ENCODE measurements at regions not wholly inside any gene's neighbourhood (a gene's known extent, or its start where the extent isn't known, plus 50 kb on each side); places are given as distances from the start of the nearest gene placed in this dataset.

DNA sequence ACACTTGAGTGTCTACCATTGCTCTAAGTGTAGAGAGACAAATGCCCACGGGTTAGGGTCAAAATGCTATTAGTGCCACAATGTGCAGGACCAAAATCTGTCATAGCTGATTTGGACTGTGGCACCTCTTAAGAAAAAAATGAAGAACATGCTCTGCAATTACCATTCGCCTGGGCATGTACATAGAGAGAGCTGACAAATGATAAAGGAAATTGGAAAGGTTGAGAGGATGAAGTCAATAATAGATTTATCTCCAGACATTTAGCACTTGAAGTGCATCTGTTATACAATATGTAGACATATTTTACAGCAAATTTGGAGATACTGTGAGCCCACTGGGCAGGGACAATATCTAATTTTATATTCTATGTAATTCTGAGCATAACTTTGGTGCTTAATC, 804.4 kb downstream of the SATB2 start:
- H3K79me2 ChIP-seq: no peaks in the 10 kb centered on the region
- DNase-seq (ENCODE audit: low spot score): no peak
- H3K4me1 ChIP-seq (ENCODE audit: insufficient read depth): no peaks in the 10 kb centered on the region
- H3K27ac ChIP-seq: no peak overlapping the region
- H3K27me3 ChIP-seq: no peaks in the 10 kb centered on the region
- H3K4me2 ChIP-seq: no peak overlapping the region
- no peak overlapping the region for H2AFZ ChIP-seq
- TF ChIP-seq EZH2phosphoT487 (IDR thresholded peaks at IDR 0.05; ENCODE audit: low read depth, severe bottlenecking, unreplicated experiment) (no peak), EZH2 (IDR thresholded peaks at IDR 0.05; ENCODE audit: borderline replicate concordance) (no peak)
- TF ChIP-seq, protein P1, sequence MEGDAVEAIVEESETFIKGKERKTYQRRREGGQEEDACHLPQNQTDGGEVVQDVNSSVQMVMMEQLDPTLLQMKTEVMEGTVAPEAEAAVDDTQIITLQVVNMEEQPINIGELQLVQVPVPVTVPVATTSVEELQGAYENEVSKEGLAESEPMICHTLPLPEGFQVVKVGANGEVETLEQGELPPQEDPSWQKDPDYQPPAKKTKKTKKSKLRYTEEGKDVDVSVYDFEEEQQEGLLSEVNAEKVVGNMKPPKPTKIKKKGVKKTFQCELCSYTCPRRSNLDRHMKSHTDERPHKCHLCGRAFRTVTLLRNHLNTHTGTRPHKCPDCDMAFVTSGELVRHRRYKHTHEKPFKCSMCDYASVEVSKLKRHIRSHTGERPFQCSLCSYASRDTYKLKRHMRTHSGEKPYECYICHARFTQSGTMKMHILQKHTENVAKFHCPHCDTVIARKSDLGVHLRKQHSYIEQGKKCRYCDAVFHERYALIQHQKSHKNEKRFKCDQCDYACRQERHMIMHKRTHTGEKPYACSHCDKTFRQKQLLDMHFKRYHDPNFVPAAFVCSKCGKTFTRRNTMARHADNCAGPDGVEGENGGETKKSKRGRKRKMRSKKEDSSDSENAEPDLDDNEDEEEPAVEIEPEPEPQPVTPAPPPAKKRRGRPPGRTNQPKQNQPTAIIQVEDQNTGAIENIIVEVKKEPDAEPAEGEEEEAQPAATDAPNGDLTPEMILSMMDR (IDR thresholded peaks at IDR 0.05; ENCODE audit: poor library complexity): no peak
- no peaks in the 10 kb centered on the region for H3K9me2 ChIP-seq (replicated peaks; ENCODE audit: insufficient read depth)
- H3K4me3 ChIP-seq: no peak overlapping the region
- no peaks in the 10 kb centered on the region for H4K20me1 ChIP-seq (ENCODE audit: insufficient read depth, poor library complexity, severe bottlenecking)
- 76% methylated on average over 2 of the region's 2 CpGs for WGBS (ENCODE audit: low lambda C conversion rate, missing lambda C conversion rate)
- H3K36me3 ChIP-seq (replicated peaks; ENCODE audit: insufficient read depth, low read depth): no peaks in the 10 kb centered on the region
- H3K9me3 ChIP-seq (ENCODE audit: low read depth): no peaks in the 10 kb centered on the region

DNA sequence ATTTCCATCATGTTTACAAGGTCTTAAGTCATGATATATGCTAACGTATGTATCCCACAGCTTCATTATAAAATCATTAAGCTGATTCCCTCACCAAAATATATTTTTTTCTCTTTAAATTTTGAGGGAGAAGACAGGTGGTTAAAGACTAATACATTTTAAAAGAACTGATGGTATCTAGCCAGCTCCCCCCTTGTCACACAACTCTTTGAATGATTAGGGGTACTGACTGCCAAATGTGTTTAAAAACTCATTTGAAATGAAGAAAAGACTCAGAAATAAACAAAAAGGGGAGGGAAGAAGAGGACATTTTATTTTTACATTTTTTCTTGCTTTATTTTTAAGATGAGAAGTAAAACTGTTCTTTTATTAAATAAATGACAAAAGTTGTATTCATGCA, 805.3 kb downstream of the SATB2 start:
- no peaks in the 10 kb centered on the region for H3K9me2 ChIP-seq (replicated peaks; ENCODE audit: insufficient read depth)
- H3K27ac ChIP-seq: no peak overlapping the region
- H4K20me1 ChIP-seq (ENCODE audit: insufficient read depth, poor library complexity, severe bottlenecking): no peaks in the 10 kb centered on the region
- no peaks in the 10 kb centered on the region for H3K9me3 ChIP-seq (ENCODE audit: low read depth)
- no peak overlapping the region for H3K4me3 ChIP-seq
- H2AFZ ChIP-seq: no peak overlapping the region
- no peaks in the 10 kb centered on the region for H3K36me3 ChIP-seq (replicated peaks; ENCODE audit: insufficient read depth, low read depth)
- no peaks in the 10 kb centered on the region for H3K4me1 ChIP-seq (ENCODE audit: insufficient read depth)
- H3K27me3 ChIP-seq: no peaks in the 10 kb centered on the region
- TF ChIP-seq EZH2phosphoT487 (IDR thresholded peaks at IDR 0.05; ENCODE audit: low read depth, severe bottlenecking, unreplicated experiment): no peak
- TF ChIP-seq, protein P1 (IDR thresholded peaks at IDR 0.05; ENCODE audit: poor library complexity): no peak
- no peak for TF ChIP-seq EZH2 (IDR thresholded peaks at IDR 0.05; ENCODE audit: borderline replicate concordance)
- H3K79me2 ChIP-seq: no peaks in the 10 kb centered on the region
- 56% methylated on average over 1 of the region's 1 CpG for WGBS (ENCODE audit: low lambda C conversion rate, missing lambda C conversion rate)
- DNase-seq (ENCODE audit: low spot score): no peak
- no peak overlapping the region for H3K4me2 ChIP-seq

DNA sequence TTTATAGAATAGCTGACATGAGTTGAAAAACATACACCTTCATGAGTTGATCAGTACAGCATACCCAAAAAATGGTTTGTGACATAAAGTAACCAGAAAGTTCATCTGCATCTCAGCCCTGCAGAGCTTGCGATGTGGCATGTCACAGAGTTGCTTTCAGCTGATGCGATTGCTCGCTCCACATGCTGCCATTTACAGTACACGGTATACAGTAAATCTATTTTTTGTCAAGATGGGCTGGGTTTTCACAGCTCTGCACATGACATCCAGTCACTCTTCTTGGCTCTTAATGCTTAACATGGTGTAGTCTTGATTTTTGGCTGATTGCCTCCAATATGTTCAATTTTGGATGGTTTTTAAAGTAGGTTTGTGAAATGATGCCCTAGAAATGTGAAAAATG, 811.9 kb downstream of the SATB2 start:
- TF ChIP-seq EZH2phosphoT487 (IDR thresholded peaks at IDR 0.05; ENCODE audit: low read depth, severe bottlenecking, unreplicated experiment) (no peak), EZH2 (IDR thresholded peaks at IDR 0.05; ENCODE audit: borderline replicate concordance) (no peak)
- TF ChIP-seq, protein P1 (IDR thresholded peaks at IDR 0.05; ENCODE audit: poor library complexity): no peak
- Histone ChIP-seq H3K27ac (no peak overlapping the region), H3K9me3 (ENCODE audit: low read depth) (no peaks in the 10 kb centered on the region), H3K27me3 (no peaks in the 10 kb centered on the region), H3K4me3 (no peak overlapping the region), H3K36me3 (replicated peaks; ENCODE audit: insufficient read depth, low read depth) (no peaks in the 10 kb centered on the region), H3K4me2 (no peak overlapping the region), H4K20me1 (ENCODE audit: insufficient read depth, poor library complexity, severe bottlenecking) (no peaks in the 10 kb centered on the region), H3K9me2 (replicated peaks; ENCODE audit: insufficient read depth) (no peaks in the 10 kb centered on the region), H3K4me1 (ENCODE audit: insufficient read depth) (no peaks in the 10 kb centered on the region), H3K79me2 (no peaks in the 10 kb centered on the region), H2AFZ (no peak overlapping the region)
- WGBS (ENCODE audit: low lambda C conversion rate, missing lambda C conversion rate): 93% methylated on average over 4 of the region's 4 CpGs
- DNase-seq (ENCODE audit: low spot score): no peak

DNA sequence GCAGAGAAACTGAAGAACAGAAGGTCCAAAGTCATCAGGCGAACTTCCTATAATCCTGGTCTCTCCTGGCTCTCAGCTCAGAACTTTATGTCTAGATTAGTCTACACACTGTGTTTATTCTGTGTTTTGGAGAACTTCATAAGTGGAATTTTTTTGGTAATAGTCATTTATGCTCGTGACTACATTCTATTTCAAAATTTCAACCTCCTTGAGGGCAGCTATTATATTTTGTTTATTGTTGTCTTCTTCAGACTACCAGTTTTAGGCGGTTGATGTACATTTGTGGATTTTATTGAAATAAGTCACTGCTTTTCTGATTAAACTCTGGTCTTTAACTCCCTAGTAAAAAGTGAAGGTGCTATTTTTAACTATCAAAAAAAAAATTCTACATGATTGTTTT, 816.6 kb downstream of the SATB2 start:
- 87% methylated on average over 3 of the region's 3 CpGs for WGBS (ENCODE audit: low lambda C conversion rate, missing lambda C conversion rate)
- no peak overlapping the region for H3K27ac ChIP-seq
- H3K4me2 ChIP-seq: no peak overlapping the region
- H3K27me3 ChIP-seq: no peaks in the 10 kb centered on the region
- H3K79me2 ChIP-seq: no peaks in the 10 kb centered on the region
- no peak for DNase-seq (ENCODE audit: low spot score)
- no peak overlapping the region for H2AFZ ChIP-seq
- H3K4me3 ChIP-seq: no peak overlapping the region
- H3K9me2 ChIP-seq (replicated peaks; ENCODE audit: insufficient read depth): no peaks in the 10 kb centered on the region
- no peaks in the 10 kb centered on the region for H3K4me1 ChIP-seq (ENCODE audit: insufficient read depth)
- H4K20me1 ChIP-seq (ENCODE audit: insufficient read depth, poor library complexity, severe bottlenecking): no peaks in the 10 kb centered on the region
- H3K9me3 ChIP-seq (ENCODE audit: low read depth): no peaks in the 10 kb centered on the region
- no peaks in the 10 kb centered on the region for H3K36me3 ChIP-seq (replicated peaks; ENCODE audit: insufficient read depth, low read depth)
- no peak for TF ChIP-seq EZH2 (IDR thresholded peaks at IDR 0.05; ENCODE audit: borderline replicate concordance)
- no peak for TF ChIP-seq EZH2phosphoT487 (IDR thresholded peaks at IDR 0.05; ENCODE audit: low read depth, severe bottlenecking, unreplicated experiment)
- TF ChIP-seq, protein P1 (IDR thresholded peaks at IDR 0.05; ENCODE audit: poor library complexity): no peak

Data from hepatocyte (in vitro differentiated cells).